ENCODE measurements at regions not wholly inside any gene's neighbourhood (a gene's known extent, or its start where the extent isn't known, plus 50 kb on each side); places are given as distances from the start of the nearest gene placed in this dataset.
"Not testable (repeated sequence)": the region's sequence is repeated elsewhere in the genome, so short reads cannot be mapped to it uniquely, and the experiment has no call there.

GRCh38 chr1:234782791-234783190 lies 172.8 kb upstream of the IRF2BP2 start:
- Histone ChIP-seq H3K4me3 (no peak overlapping the region), H3K27ac (no peak overlapping the region)
- no peak for TF ChIP-seq CTCF (IDR thresholded peaks at IDR 0.05)
- DNase-seq (ENCODE audit: low spot score), result peak; percentile 65

GRCh38 chr1:234782105-234782751 lies 172.2 kb upstream of the IRF2BP2 start:
- DNase-seq (ENCODE audit: low spot score), result peak; percentile 71
- no peak for TF ChIP-seq CTCF (IDR thresholded peaks at IDR 0.05)
- Histone ChIP-seq H3K4me3 (no peak overlapping the region), H3K27ac (no peak overlapping the region)

GRCh38 chr1:234781241-234782065 lies 171.5 kb upstream of the IRF2BP2 start:
- TF ChIP-seq CTCF (IDR thresholded peaks at IDR 0.05), result peak; percentile 3
- H3K4me3 ChIP-seq, result no peak overlapping the region
- peak; percentile 72 for DNase-seq (ENCODE audit: low spot score)
- no peak overlapping the region for H3K27ac ChIP-seq

- H3K4me3 ChIP-seq, result no peak overlapping the region
- TF ChIP-seq CTCF (IDR thresholded peaks at IDR 0.05), result no peak
- DNase-seq (ENCODE audit: low spot score), result peak; percentile 77
- H3K27ac ChIP-seq, result no peak overlapping the region
Observed at GRCh38 chr1:234780531-234781162, 170.7 kb upstream of the IRF2BP2 start.

- no peak overlapping the region for H3K27ac ChIP-seq
- no peak for TF ChIP-seq CTCF (IDR thresholded peaks at IDR 0.05)
- no peak overlapping the region for H3K4me3 ChIP-seq
- DNase-seq (ENCODE audit: low spot score), result peak; percentile 72
Observed at GRCh38 chr1:234780112-234780511, 170.1 kb upstream of the IRF2BP2 start.

- not testable (repeated sequence) for H3K4me3 ChIP-seq; DNase-seq (ENCODE audit: low spot score); H3K27ac ChIP-seq
Observed at GRCh38 chr1:234779600-234779999, 169.6 kb upstream of the IRF2BP2 start.

- Histone ChIP-seq H3K4me3 (no peak overlapping the region), H3K27ac (no peak overlapping the region)
- no peak for TF ChIP-seq CTCF (IDR thresholded peaks at IDR 0.05)
- peak; percentile 80 for DNase-seq (ENCODE audit: low spot score)
Observed at GRCh38 chr1:234779160-234779538, 169.2 kb upstream of the IRF2BP2 start.
